K562 (cell line): ENCODE measurements at regions not wholly inside any gene's neighbourhood (a gene's known extent, or its start where the extent isn't known, plus 50 kb on each side); places are given as distances from the start of the nearest gene placed in this dataset.

ENCODE experiments used
- ATAC-seq: fragments of 200-7000 bp; cut with Tn5 transposase; 3 replicates; pipeline ENCODE4 v1.9.1; 2020; ENCODE audit warnings: moderate library complexity
- BruUV-seq: library from RNA; stranded (reverse); fragments of 400-500 nt; replicated peaks from 2 replicates; lab custom pipeline; 2021; lab: Mats Ljungman, UMichigan
- CTCF ChIA-PET: fragments of 300-600 bp; formaldehyde crosslinking; extraction: SDS; loops from one replicate; lab custom pipeline; 2021; ENCODE audit warnings: low intra/inter-chr PET ratio; lab: Yijun Ruan, JAX
- POLR2A ChIA-PET: fragments of 300-600, 350-650 bp; sonication (Branson Sonifier 250); formaldehyde crosslinking; extraction: SDS; loops from one replicate; lab custom pipeline; 2021; ENCODE audit warnings: antibody characterized with exemption, inconsistent platforms; lab: Yijun Ruan, JAX
- DNase-seq, 4 experiments: peaks; one replicate each; pipeline versions ENCODE4 v3.0.0 to v3.0.0-alpha.2; 2011 to 2018; ENCODE audit warnings: low spot score in 3 of 4, mixed read lengths in 3 of 4; ENCODE audit errors: extremely low read depth in 1 of 4
- FAIRE-seq: peaks from 2 replicates; lab custom pipeline; 2011; peaks lifted over from hg19 to GRCh38; lab: Jason Lieb, UNC
- H2AFZ ChIP-seq: 2 replicates; pipeline ENCODE4 v1.6.0; 2011; ENCODE audit warnings: low read depth, low read length, control low read depth, inconsistent platforms
- H3K27ac ChIP-seq: fragments of 200-600 bp; 3 replicates; pipeline ENCODE4 v1.8.0; 2011; ENCODE audit warnings: low read depth, mild to moderate bottlenecking, control low read depth, inconsistent platforms, low read length, moderate library complexity, mixed read lengths; ENCODE audit errors: extremely low read depth
- H3K27me3 ChIP-seq, 2 experiments: fragments of 300-600 bp in 1 of 2; 2 replicates in 1 of 2; 3 replicates in 1 of 2; pipeline versions ENCODE4 v1.6.0 to v1.8.0; 2011; ENCODE audit warnings: inconsistent platforms in 2 of 2, low read length in 2 of 2, mild to moderate bottlenecking in 1 of 2, mixed read lengths in 1 of 2, moderate library complexity in 1 of 2; ENCODE audit not compliant: control insufficient read depth in 2 of 2, insufficient read depth in 2 of 2
- H3K36me3 ChIP-seq: fragments of 300-600 bp; 3 replicates; pipeline ENCODE4 v1.8.0; 2011; ENCODE audit warnings: mild to moderate bottlenecking, low read length, inconsistent platforms; ENCODE audit not compliant: control insufficient read depth, insufficient read depth
- H3K4me1 ChIP-seq, 2 experiments: fragments of 200-600 bp in 1 of 2; replicated peaks in 1 of 2; 2 replicates in 1 of 2; 3 replicates in 1 of 2; pipeline versions ENCODE4 v1.5.1 to v1.8.0; 2011; ENCODE audit warnings: inconsistent platforms in 2 of 2, low read length in 2 of 2, mild to moderate bottlenecking in 1 of 2, mixed read lengths in 1 of 2, moderate library complexity in 1 of 2; ENCODE audit not compliant: control insufficient read depth in 2 of 2, insufficient read depth in 2 of 2
- H3K4me2 ChIP-seq: 2 replicates; pipeline ENCODE4 v1.6.1; 2011; ENCODE audit warnings: low read length, control low read depth, inconsistent platforms, mixed read lengths; ENCODE audit not compliant: insufficient read depth
- H3K4me3 ChIP-seq: fragments of 200-600 bp; sonication (generic), shearing (Covaris generic); 2 replicates; pipeline ENCODE4 v1.5.1; 2016; ENCODE audit warnings: control low read depth, inconsistent platforms
- H3K79me2 ChIP-seq: fragments of 200-600 bp; 3 replicates; pipeline ENCODE4 v1.8.0; 2011; ENCODE audit warnings: low read length, inconsistent platforms; ENCODE audit not compliant: control insufficient read depth, insufficient read depth
- H3K9ac ChIP-seq, 2 experiments: 2 replicates each; pipeline versions ENCODE4 v1.6.0 to v1.6.1; 2011; ENCODE audit warnings: low read depth in 2 of 2, low read length in 2 of 2, control low read depth in 1 of 2, inconsistent platforms in 1 of 2, mild to moderate bottlenecking in 1 of 2, mixed read lengths in 1 of 2; ENCODE audit not compliant: insufficient read depth in 1 of 2
- H3K9me1 ChIP-seq: one replicate; pipeline ENCODE4 v1.6.0; 2011; ENCODE audit warnings: inconsistent platforms, mild to moderate bottlenecking, low read length, moderate library complexity; ENCODE audit not compliant: control insufficient read depth, insufficient read depth
- H3K9me3 ChIP-seq: replicated peaks from 2 replicates; pipeline ENCODE4 v1.5.1; 2011; ENCODE audit warnings: low read depth, low read length, inconsistent platforms; ENCODE audit not compliant: control insufficient read depth, insufficient read depth
- H4K20me1 ChIP-seq: replicated peaks from 2 replicates; pipeline ENCODE4 v1.6.1; 2011; ENCODE audit warnings: low read length, inconsistent platforms, mixed read lengths; ENCODE audit not compliant: control insufficient read depth, insufficient read depth
- CCAR2 ChIP-seq: fragments of 200-400 bp; formaldehyde crosslinking; IDR thresholded peaks from 2 replicates; pipeline ENCODE4 v1.6.1; 2017; ENCODE audit warnings: mild to moderate bottlenecking, low read depth, low read length
- FOXA1 ChIP-seq: fragments of 450-650 bp; IDR thresholded peaks from 2 replicates; pipeline ENCODE4 v1.6.1; 2016; ENCODE audit warnings: mild to moderate bottlenecking, borderline replicate concordance
- FUS ChIP-seq: fragments of 200-400 bp; formaldehyde crosslinking; optimal IDR thresholded peaks from 2 replicates; pipeline ENCODE3; 2017; ENCODE audit warnings: low read depth, low read length
- GABPB2 ChIP-seq: fragments of 250-450 bp; sonication (Bioruptor Pico); conservative IDR thresholded peaks from 2 replicates; pipeline ENCODE4 v1.5.1; 2021; ENCODE audit warnings: mild to moderate bottlenecking
- KLF6 ChIP-seq: fragments of 250-450 bp; sonication (Bioruptor Pico); IDR thresholded peaks from 2 replicates; pipeline ENCODE4 v1.4.0; 2020; ENCODE audit warnings: mild to moderate bottlenecking, moderate library complexity, borderline replicate concordance
- NCOA1 ChIP-seq: fragments of 450-650 bp; IDR thresholded peaks from 2 replicates; pipeline ENCODE4 v1.6.1; 2016; ENCODE audit warnings: low read depth
- NCOA6 ChIP-seq: fragments of 450-650 bp; IDR thresholded peaks from 2 replicates; pipeline ENCODE4 v1.6.1; 2017; ENCODE audit warnings: mild to moderate bottlenecking
- PCBP2 ChIP-seq: fragments of 200-400 bp; formaldehyde crosslinking; IDR thresholded peaks from 2 replicates; pipeline ENCODE4 v1.6.1; 2018; ENCODE audit warnings: low read length, low read depth, mild to moderate bottlenecking, moderate library complexity; ENCODE audit not compliant: poor library complexity, severe bottlenecking
- RBM22 ChIP-seq: fragments of 200-400 bp; formaldehyde crosslinking; IDR thresholded peaks from 2 replicates; pipeline ENCODE4 v1.6.1; 2018; ENCODE audit warnings: low read length, low read depth; ENCODE audit not compliant: poor library complexity, severe bottlenecking
- SIX5 ChIP-seq, 2 experiments: IDR thresholded peaks; 2 replicates each; pipeline ENCODE4 v1.6.1; 2011; ENCODE audit warnings: low read length in 2 of 2, borderline replicate concordance in 1 of 2, low read depth in 1 of 2, mild to moderate bottlenecking in 1 of 2, moderate library complexity in 1 of 2; ENCODE audit not compliant: insufficient read depth in 1 of 2
- SREBF2 ChIP-seq: sonication (generic); formaldehyde crosslinking; IDR thresholded peaks from 2 replicates; pipeline ENCODE4 v1.4.0; 2020; ENCODE audit warnings: mild to moderate bottlenecking, missing genetic modification reagents
- TCF7L2 ChIP-seq: fragments of 150-350 bp; IDR thresholded peaks from 2 replicates; pipeline ENCODE4 v1.6.1; 2016; ENCODE audit warnings: low read depth, mild to moderate bottlenecking, low read length, moderate library complexity
- THRAP3 ChIP-seq: fragments of 450-650 bp; IDR thresholded peaks from 2 replicates; pipeline ENCODE4 v1.6.1; 2016; ENCODE audit warnings: mild to moderate bottlenecking, inconsistent platforms, borderline replicate concordance
- ZNF263 ChIP-seq: sonication (generic); formaldehyde crosslinking; IDR thresholded peaks from 2 replicates; pipeline ENCODE4 v1.8.0; 2022; ENCODE audit warnings: mild to moderate bottlenecking, missing genetic modification reagents, borderline replicate concordance
- WGBS: fragments of 100-300 bp; shearing (Covaris generic); methylation state at CpG from one replicate; pipeline ENCODE4 v1.1.6; 2016; ENCODE audit warnings: low coverage, mixed read lengths; ENCODE audit not compliant: insufficient coverage; ENCODE audit errors: missing lambda C conversion rate; 5-methylcytosine and 5-hydroxymethylcytosine counted together
- in situ Hi-C: fragments of 300-500 bp; cut with MboI; formaldehyde crosslinking; loops from 4 replicates; pipeline ENCODE4 v1.15.0; 2018; ENCODE audit warnings: inconsistent platforms, mixed read lengths
- intact Hi-C: fragments of 100-400 bp; cut with micrococcal nuclease; formaldehyde crosslinking; loops from 2 replicates; pipeline ENCODE4 v1.14.2; 2022
- TF ChIP-seq, protein P1 (sequence below): sonication (generic); formaldehyde crosslinking; IDR thresholded peaks from 2 replicates; pipeline ENCODE4 v1.8.1; 2022; ENCODE audit warnings: missing genetic modification reagents
- TF ChIP-seq, protein P2 (sequence below): fragments of 250-450 bp; sonication (Bioruptor Pico); IDR thresholded peaks from 2 replicates; pipeline ENCODE4 v1.8.0; 2022; ENCODE audit warnings: moderate library complexity, mild to moderate bottlenecking, inconsistent platforms

DNA sequence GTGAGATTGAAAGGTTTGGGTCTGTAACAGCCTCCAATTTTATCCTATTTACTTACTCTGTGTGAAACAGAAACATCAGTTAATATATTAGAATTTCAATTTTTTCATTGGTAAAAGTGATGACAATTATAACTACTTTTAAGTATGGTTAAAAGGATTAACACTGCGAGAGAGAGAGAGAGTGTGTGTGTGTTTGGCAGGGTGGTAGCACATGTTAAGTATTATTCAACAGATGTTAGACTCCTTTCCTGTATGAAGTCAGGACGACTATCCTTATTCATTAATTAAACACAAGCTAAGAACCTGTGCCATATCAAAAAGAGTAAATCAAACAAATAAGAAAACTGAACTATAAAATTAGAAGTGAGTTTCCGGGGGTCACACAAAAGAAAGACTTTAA, 662.5 kb downstream of the PLPP3 start:
- H3K27me3 ChIP-seq: no peaks in the 10 kb centered on the region
- H3K4me1 ChIP-seq: no peaks in the 10 kb centered on the region
- H2AFZ ChIP-seq: no peak overlapping the region
- H3K9me1 ChIP-seq: no peaks in the 10 kb centered on the region
- DNase-seq (no peak), FAIRE-seq (no peak), ATAC-seq (no peak)
- in situ Hi-C loops (no loop called here), intact Hi-C loops (no loop called here)
- H3K4me3 ChIP-seq: no peak overlapping the region
- CTCF ChIA-PET: no interaction called here
- H3K9ac ChIP-seq: no peak overlapping the region
- no TSS peak for BruUV-seq
- WGBS: 0% methylated on average over 3 of the region's 3 CpGs
- POLR2A ChIA-PET: no interaction called here
- H3K27ac ChIP-seq: no peak overlapping the region
- no peaks in the 10 kb centered on the region for H4K20me1 ChIP-seq
- no peaks in the 10 kb centered on the region for H3K36me3 ChIP-seq
- no peaks in the 10 kb centered on the region for H3K79me2 ChIP-seq
- H3K9me3 ChIP-seq: no peaks in the 10 kb centered on the region
- no peak overlapping the region for H3K4me2 ChIP-seq
- no peak for TF ChIP-seq KLF6
- TF ChIP-seq, protein P1, sequence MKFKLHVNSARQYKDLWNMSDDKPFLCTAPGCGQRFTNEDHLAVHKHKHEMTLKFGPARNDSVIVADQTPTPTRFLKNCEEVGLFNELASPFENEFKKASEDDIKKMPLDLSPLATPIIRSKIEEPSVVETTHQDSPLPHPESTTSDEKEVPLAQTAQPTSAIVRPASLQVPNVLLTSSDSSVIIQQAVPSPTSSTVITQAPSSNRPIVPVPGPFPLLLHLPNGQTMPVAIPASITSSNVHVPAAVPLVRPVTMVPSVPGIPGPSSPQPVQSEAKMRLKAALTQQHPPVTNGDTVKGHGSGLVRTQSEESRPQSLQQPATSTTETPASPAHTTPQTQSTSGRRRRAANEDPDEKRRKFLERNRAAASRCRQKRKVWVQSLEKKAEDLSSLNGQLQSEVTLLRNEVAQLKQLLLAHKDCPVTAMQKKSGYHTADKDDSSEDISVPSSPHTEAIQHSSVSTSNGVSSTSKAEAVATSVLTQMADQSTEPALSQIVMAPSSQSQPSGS: no peak
- no peak for TF ChIP-seq TCF7L2
- TF ChIP-seq NCOA1: no peak
- TF ChIP-seq THRAP3: no peak
- TF ChIP-seq SREBF2 (CRISPR knock-in tag): no peak
- TF ChIP-seq NCOA6: no peak
- no peak for TF ChIP-seq RBM22
- TF ChIP-seq ZNF263 (CRISPR knock-in tag): no peak
- TF ChIP-seq FUS: no peak
- no peak for TF ChIP-seq SIX5 (IDR thresholded peaks at IDR 0.05; ENCODE audit: borderline replicate concordance in 1 of 2, insufficient read depth in 1 of 2, low read depth in 1 of 2, low read length in 2 of 2)
- TF ChIP-seq CCAR2: no peak
- no peak for TF ChIP-seq PCBP2
- TF ChIP-seq FOXA1: no peak
- TF ChIP-seq GABPB2 (CRISPR knock-in tag): no peak
- TF ChIP-seq, protein P2, sequence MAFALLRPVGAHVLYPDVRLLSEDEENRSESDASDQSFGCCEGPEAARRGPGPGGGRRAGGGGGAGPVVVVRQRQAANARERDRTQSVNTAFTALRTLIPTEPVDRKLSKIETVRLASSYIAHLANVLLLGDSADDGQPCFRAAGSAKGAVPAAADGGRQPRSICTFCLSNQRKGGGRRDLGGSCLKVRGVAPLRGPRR: no peak
